ENCODE measurements at regions not wholly inside any gene's neighbourhood (a gene's known extent, or its start where the extent isn't known, plus 50 kb on each side); places are given as distances from the start of the nearest gene placed in this dataset.

GRCh38 chr13:75146436-75146835 lies 335.5 kb downstream of the TBC1D4 start (continued):
- TF ChIP-seq CUX1 (IDR thresholded peaks at IDR 0.05; ENCODE audit: insufficient replicate concordance, low read depth, low read length) (no peak), BHLHE40 (IDR thresholded peaks at IDR 0.05; ENCODE audit: borderline replicate concordance in 1 of 2, low read depth in 2 of 2, low read length in 1 of 2) (no peak), IRF4 (IDR thresholded peaks at IDR 0.05; ENCODE audit: low read depth, low read length) (no peak), PKNOX1 (IDR thresholded peaks at IDR 0.05) (no peak), BCLAF1 (IDR thresholded peaks at IDR 0.05) (no peak), EZH2 (IDR thresholded peaks at IDR 0.05; ENCODE audit: borderline replicate concordance, control insufficient read depth, low read depth, low read length) (no peak), CHD1 (IDR thresholded peaks at IDR 0.05; ENCODE audit: low read depth, low read length) (no peak), PAX8 (IDR thresholded peaks at IDR 0.05) (no peak)
